ENCODE measurements at regions not wholly inside any gene's neighbourhood (a gene's known extent, or its start where the extent isn't known, plus 50 kb on each side); places are given as distances from the start of the nearest gene placed in this dataset.

- Histone ChIP-seq H3K9me3 (ENCODE audit: low read length) (0 out of 2 replicates have a peak, but pooled peaks cover 2% of the 10 kb centered on the region), H3K9ac (ENCODE audit: insufficient read depth, low read depth, low read length) (no peak overlapping the region), H3K4me2 (ENCODE audit: low read depth, low read length) (no peak overlapping the region), H3K4me1 (ENCODE audit: insufficient read depth, low read length) (peaks cover 35% of the 10 kb centered on the region), H3K79me2 (ENCODE audit: insufficient read depth, low read length) (no peaks in the 10 kb centered on the region), H3K27me3 (ENCODE audit: control insufficient read depth in 1 of 2, insufficient read depth in 2 of 2, low read length in 2 of 2) (no peaks in the 10 kb centered on the region), H2AFZ (ENCODE audit: low read length) (no peak overlapping the region), H3K4me3 (replicated peaks in 1 of 3; ENCODE audit: insufficient read depth in 1 of 3, low read depth in 2 of 3, low read length in 3 of 3) (no peak overlapping the region), H3K36me3 (replicated peaks in 1 of 2; ENCODE audit: control insufficient read depth in 1 of 2, insufficient read depth in 2 of 2, low read length in 2 of 2) (no peaks in the 10 kb centered on the region), H4K20me1 (ENCODE audit: insufficient read depth, low read length) (no peaks in the 10 kb centered on the region), H3K27ac (ENCODE audit: extremely low read length, insufficient read depth, low read length) (no peak overlapping the region)
- intact Hi-C loops (cut with micrococcal nuclease; ENCODE audit: unreplicated experiment) (loop anchor here (5.0 kb wide), 1 partner anchor 68 kb away; the partner anchor contains the start of gene IRF2BP2), in situ Hi-C loops (cut with HindIII; ENCODE audit: extremely low pct_ligation_motif_present, low pct_unique_long_range_greater_than_20kb) (no loop called here)
- no peak for FAIRE-seq
- no TSS peak for BruUV-seq (replicated peaks)
- ChIA-PET CTCF (ENCODE audit: low intra/inter-chr PET ratio, low total read pairs) (no interaction called here), POLR2A (no interaction called here)
- no peak for ATAC-seq
- 98% methylated on average over 8 of the region's 8 CpGs for WGBS (ENCODE audit: low lambda C conversion rate)
- DNase-seq (ENCODE audit: low spot score): no peak
- TF ChIP-seq ZNF776 (CRISPR knock-in tag; IDR thresholded peaks at IDR 0.05) (no peak), NCOA1 (CRISPR knock-in tag; IDR thresholded peaks at IDR 0.05) (no peak), ADNP (CRISPR knock-in tag; IDR thresholded peaks at IDR 0.05) (no peak), ZFP1 (CRISPR knock-in tag; IDR thresholded peaks at IDR 0.05) (no peak), SATB2 (CRISPR knock-in tag; IDR thresholded peaks at IDR 0.05) (no peak), AGO1 (IDR thresholded peaks at IDR 0.05; ENCODE audit: low read depth, low read length, poor library complexity, severe bottlenecking) (no peak), ZNF263 (CRISPR knock-in tag; IDR thresholded peaks at IDR 0.05) (no peak), ZNF432 (CRISPR knock-in tag; IDR thresholded peaks at IDR 0.05; ENCODE audit: borderline replicate concordance) (no peak), BCL6 (CRISPR knock-in tag; IDR thresholded peaks at IDR 0.05) (no peak)
- TF ChIP-seq, protein P1, sequence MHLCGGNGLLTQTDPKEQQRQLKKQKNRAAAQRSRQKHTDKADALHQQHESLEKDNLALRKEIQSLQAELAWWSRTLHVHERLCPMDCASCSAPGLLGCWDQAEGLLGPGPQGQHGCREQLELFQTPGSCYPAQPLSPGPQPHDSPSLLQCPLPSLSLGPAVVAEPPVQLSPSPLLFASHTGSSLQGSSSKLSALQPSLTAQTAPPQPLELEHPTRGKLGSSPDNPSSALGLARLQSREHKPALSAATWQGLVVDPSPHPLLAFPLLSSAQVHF (CRISPR knock-in tag; IDR thresholded peaks at IDR 0.05): no peak
- TF ChIP-seq, protein P2, sequence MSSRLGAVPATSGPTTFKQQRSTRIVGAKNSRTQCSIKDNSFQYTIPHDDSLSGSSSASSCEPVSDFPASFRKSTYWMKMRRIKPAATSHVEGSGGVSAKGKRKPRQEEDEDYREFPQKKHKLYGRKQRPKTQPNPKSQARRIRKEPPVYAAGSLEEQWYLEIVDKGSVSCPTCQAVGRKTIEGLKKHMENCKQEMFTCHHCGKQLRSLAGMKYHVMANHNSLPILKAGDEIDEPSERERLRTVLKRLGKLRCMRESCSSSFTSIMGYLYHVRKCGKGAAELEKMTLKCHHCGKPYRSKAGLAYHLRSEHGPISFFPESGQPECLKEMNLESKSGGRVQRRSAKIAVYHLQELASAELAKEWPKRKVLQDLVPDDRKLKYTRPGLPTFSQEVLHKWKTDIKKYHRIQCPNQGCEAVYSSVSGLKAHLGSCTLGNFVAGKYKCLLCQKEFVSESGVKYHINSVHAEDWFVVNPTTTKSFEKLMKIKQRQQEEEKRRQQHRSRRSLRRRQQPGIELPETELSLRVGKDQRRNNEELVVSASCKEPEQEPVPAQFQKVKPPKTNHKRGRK (CRISPR knock-in tag; IDR thresholded peaks at IDR 0.05): peak; percentile 78
- TF ChIP-seq, protein P3, sequence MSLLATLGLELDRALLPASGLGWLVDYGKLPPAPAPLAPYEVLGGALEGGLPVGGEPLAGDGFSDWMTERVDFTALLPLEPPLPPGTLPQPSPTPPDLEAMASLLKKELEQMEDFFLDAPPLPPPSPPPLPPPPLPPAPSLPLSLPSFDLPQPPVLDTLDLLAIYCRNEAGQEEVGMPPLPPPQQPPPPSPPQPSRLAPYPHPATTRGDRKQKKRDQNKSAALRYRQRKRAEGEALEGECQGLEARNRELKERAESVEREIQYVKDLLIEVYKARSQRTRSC (CRISPR knock-in tag; IDR thresholded peaks at IDR 0.05; ENCODE audit: low read depth): no peak
- TF ChIP-seq, protein P4, sequence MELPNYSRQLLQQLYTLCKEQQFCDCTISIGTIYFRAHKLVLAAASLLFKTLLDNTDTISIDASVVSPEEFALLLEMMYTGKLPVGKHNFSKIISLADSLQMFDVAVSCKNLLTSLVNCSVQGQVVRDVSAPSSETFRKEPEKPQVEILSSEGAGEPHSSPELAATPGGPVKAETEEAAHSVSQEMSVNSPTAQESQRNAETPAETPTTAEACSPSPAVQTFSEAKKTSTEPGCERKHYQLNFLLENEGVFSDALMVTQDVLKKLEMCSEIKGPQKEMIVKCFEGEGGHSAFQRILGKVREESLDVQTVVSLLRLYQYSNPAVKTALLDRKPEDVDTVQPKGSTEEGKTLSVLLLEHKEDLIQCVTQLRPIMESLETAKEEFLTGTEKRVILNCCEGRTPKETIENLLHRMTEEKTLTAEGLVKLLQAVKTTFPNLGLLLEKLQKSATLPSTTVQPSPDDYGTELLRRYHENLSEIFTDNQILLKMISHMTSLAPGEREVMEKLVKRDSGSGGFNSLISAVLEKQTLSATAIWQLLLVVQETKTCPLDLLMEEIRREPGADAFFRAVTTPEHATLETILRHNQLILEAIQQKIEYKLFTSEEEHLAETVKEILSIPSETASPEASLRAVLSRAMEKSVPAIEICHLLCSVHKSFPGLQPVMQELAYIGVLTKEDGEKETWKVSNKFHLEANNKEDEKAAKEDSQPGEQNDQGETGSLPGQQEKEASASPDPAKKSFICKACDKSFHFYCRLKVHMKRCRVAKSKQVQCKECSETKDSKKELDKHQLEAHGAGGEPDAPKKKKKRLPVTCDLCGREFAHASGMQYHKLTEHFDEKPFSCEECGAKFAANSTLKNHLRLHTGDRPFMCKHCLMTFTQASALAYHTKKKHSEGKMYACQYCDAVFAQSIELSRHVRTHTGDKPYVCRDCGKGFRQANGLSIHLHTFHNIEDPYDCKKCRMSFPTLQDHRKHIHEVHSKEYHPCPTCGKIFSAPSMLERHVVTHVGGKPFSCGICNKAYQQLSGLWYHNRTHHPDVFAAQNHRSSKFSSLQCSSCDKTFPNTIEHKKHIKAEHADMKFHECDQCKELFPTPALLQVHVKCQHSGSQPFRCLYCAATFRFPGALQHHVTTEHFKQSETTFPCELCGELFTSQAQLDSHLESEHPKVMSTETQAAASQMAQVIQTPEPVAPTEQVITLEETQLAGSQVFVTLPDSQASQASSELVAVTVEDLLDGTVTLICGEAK (IDR thresholded peaks at IDR 0.05): peak; percentile 13; the same call in 1 of the 2 replicates
- TF ChIP-seq, protein P4 (CRISPR knock-in tag; IDR thresholded peaks at IDR 0.05): no peak
Observed at GRCh38 chr1:234680331-234680904, 70.4 kb upstream of the IRF2BP2 start.
